ENCODE measurements at regions not wholly inside any gene's neighbourhood (a gene's known extent, or its start where the extent isn't known, plus 50 kb on each side); places are given as distances from the start of the nearest gene placed in this dataset.

- H3K27me3 ChIP-seq (ENCODE audit: insufficient read depth, low read length, poor library complexity, severe bottlenecking): no peaks in the 10 kb centered on the region
- TF ChIP-seq CTCF (conservative IDR thresholded peaks at IDR 0.05; ENCODE audit: low read length) (no peak), EZH2phosphoT487 (IDR thresholded peaks at IDR 0.05; ENCODE audit: borderline replicate concordance) (no peak)
- no peak overlapping the region for H2AFZ ChIP-seq (ENCODE audit: low read length)
Observed at GRCh38 chr1:244118109-244118761, 67.2 kb downstream of the ZBTB18 start.

GRCh38 chr1:244128591-244129383 lies 77.7 kb downstream of the ZBTB18 start:
- Histone ChIP-seq H2AFZ (ENCODE audit: low read length) (no peak overlapping the region), H3K9me3 (ENCODE audit: insufficient read depth, low read depth, low read length) (peaks cover 3% of the 10 kb centered on the region; the same call in 1 of the 2 replicates), H3F3A (ENCODE audit: low read depth) (no peaks in the 10 kb centered on the region), H3K9ac (ENCODE audit: low read depth, low read length, poor library complexity, severe bottlenecking) (no peak overlapping the region), H3K4me3 (ENCODE audit: low read length, poor library complexity, severe bottlenecking) (no peak overlapping the region), H4K20me1 (ENCODE audit: insufficient read depth, low read length, poor library complexity, severe bottlenecking) (no peaks in the 10 kb centered on the region), H3K9me2 (replicated peaks; ENCODE audit: low read depth, low read length) (no peaks in the 10 kb centered on the region), H3K27me3 (ENCODE audit: insufficient read depth, low read length, poor library complexity, severe bottlenecking) (no peaks in the 10 kb centered on the region), H3K4me1 (ENCODE audit: insufficient read depth, low read length, poor library complexity, severe bottlenecking) (no peaks in the 10 kb centered on the region), H3K4me2 (ENCODE audit: low read depth, low read length, poor library complexity, severe bottlenecking) (no peak overlapping the region), H3K79me2 (ENCODE audit: insufficient read depth, low read length) (no peaks in the 10 kb centered on the region), H3K36me3 (ENCODE audit: insufficient read depth, low read length) (no peaks in the 10 kb centered on the region)
- TF ChIP-seq EZH2phosphoT487 (IDR thresholded peaks at IDR 0.05; ENCODE audit: borderline replicate concordance): no peak
- TF ChIP-seq CTCF (conservative IDR thresholded peaks at IDR 0.05; ENCODE audit: low read length): no peak

More at GRCh38 chr1:244118109-244118761, 67.2 kb downstream of the ZBTB18 start:
- Histone ChIP-seq H4K20me1 (ENCODE audit: insufficient read depth, low read length, poor library complexity, severe bottlenecking) (no peaks in the 10 kb centered on the region), H3F3A (ENCODE audit: low read depth) (no peaks in the 10 kb centered on the region), H3K36me3 (ENCODE audit: insufficient read depth, low read length) (no peaks in the 10 kb centered on the region), H3K4me2 (ENCODE audit: low read depth, low read length, poor library complexity, severe bottlenecking) (no peak overlapping the region), H3K9me2 (replicated peaks; ENCODE audit: low read depth, low read length) (no peaks in the 10 kb centered on the region), H3K4me1 (ENCODE audit: insufficient read depth, low read length, poor library complexity, severe bottlenecking) (no peaks in the 10 kb centered on the region), H3K9me3 (ENCODE audit: insufficient read depth, low read depth, low read length) (no peaks in the 10 kb centered on the region), H3K9ac (ENCODE audit: low read depth, low read length, poor library complexity, severe bottlenecking) (no peak overlapping the region), H3K79me2 (ENCODE audit: insufficient read depth, low read length) (no peaks in the 10 kb centered on the region), H3K4me3 (ENCODE audit: low read length, poor library complexity, severe bottlenecking) (no peak overlapping the region)

GRCh38 chr1:244137276-244137675 lies 86.2 kb downstream of the ZBTB18 start:
- no peak overlapping the region for H3K4me3 ChIP-seq (ENCODE audit: low read length, poor library complexity, severe bottlenecking)
- H3K9me2 ChIP-seq (replicated peaks; ENCODE audit: low read depth, low read length): no peaks in the 10 kb centered on the region
- no peak for TF ChIP-seq EZH2phosphoT487 (IDR thresholded peaks at IDR 0.05; ENCODE audit: borderline replicate concordance)
- TF ChIP-seq CTCF (conservative IDR thresholded peaks at IDR 0.05; ENCODE audit: low read length): no peak
- H3K36me3 ChIP-seq (ENCODE audit: insufficient read depth, low read length): no peaks in the 10 kb centered on the region
- H2AFZ ChIP-seq (ENCODE audit: low read length): no peak overlapping the region
- H3K9me3 ChIP-seq (ENCODE audit: insufficient read depth, low read depth, low read length): no peaks in the 10 kb centered on the region
- H3K79me2 ChIP-seq (ENCODE audit: insufficient read depth, low read length): no peaks in the 10 kb centered on the region
- H3K27me3 ChIP-seq (ENCODE audit: insufficient read depth, low read length, poor library complexity, severe bottlenecking): no peaks in the 10 kb centered on the region
- H3F3A ChIP-seq (ENCODE audit: low read depth): no peaks in the 10 kb centered on the region
- H3K4me1 ChIP-seq (ENCODE audit: insufficient read depth, low read length, poor library complexity, severe bottlenecking): no peaks in the 10 kb centered on the region
- H3K4me2 ChIP-seq (ENCODE audit: low read depth, low read length, poor library complexity, severe bottlenecking): no peak overlapping the region
- H4K20me1 ChIP-seq (ENCODE audit: insufficient read depth, low read length, poor library complexity, severe bottlenecking): no peaks in the 10 kb centered on the region
- H3K9ac ChIP-seq (ENCODE audit: low read depth, low read length, poor library complexity, severe bottlenecking): no peak overlapping the region

Measured in Loucy (cell line).